ENCODE measurements at regions not wholly inside any gene's neighbourhood (a gene's known extent, or its start where the extent isn't known, plus 50 kb on each side); places are given as distances from the start of the nearest gene placed in this dataset.

DNA sequence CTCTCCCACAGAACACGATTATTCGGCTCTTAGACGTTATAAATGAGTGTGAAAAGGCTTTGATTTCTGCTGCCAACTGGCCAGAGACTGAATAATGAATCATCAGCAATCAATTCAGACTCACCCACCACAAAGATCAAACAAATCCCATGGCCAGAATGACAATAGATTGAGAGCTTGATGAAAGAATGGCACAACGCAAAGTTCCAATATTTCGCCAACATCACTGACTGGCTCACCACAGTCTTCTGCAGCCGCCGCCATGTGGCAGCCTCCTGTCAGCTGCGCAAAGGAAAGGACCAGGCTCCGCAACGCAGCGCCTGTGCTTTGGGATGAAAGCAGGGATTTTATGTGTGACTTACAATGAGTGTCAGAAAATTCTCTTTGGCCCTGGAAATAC lies 104.4 kb upstream of the SOX11 start:
- TF ChIP-seq, protein P1, sequence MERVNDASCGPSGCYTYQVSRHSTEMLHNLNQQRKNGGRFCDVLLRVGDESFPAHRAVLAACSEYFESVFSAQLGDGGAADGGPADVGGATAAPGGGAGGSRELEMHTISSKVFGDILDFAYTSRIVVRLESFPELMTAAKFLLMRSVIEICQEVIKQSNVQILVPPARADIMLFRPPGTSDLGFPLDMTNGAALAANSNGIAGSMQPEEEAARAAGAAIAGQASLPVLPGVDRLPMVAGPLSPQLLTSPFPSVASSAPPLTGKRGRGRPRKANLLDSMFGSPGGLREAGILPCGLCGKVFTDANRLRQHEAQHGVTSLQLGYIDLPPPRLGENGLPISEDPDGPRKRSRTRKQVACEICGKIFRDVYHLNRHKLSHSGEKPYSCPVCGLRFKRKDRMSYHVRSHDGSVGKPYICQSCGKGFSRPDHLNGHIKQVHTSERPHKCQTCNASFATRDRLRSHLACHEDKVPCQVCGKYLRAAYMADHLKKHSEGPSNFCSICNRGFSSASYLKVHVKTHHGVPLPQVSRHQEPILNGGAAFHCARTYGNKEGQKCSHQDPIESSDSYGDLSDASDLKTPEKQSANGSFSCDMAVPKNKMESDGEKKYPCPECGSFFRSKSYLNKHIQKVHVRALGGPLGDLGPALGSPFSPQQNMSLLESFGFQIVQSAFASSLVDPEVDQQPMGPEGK (tag by site-specific recombination; IDR thresholded peaks at IDR 0.05): no peak
- TF ChIP-seq KLF10 (tag by site-specific recombination; IDR thresholded peaks at IDR 0.05) (no peak), SALL2 (tag by site-specific recombination; IDR thresholded peaks at IDR 0.05; ENCODE audit: borderline replicate concordance) (no peak), ZNF621 (tag by site-specific recombination; IDR thresholded peaks at IDR 0.05) (no peak), MEIS1 (CRISPR knock-in tag; IDR thresholded peaks at IDR 0.05; ENCODE audit: borderline replicate concordance) (no peak), ZNF274 (IDR thresholded peaks at IDR 0.05; ENCODE audit: low read length) (no peak), ZNF274 (tag by site-specific recombination; IDR thresholded peaks at IDR 0.05; ENCODE audit: borderline replicate concordance) (no peak), ZNF311 (tag by site-specific recombination; IDR thresholded peaks at IDR 0.05; ENCODE audit: borderline replicate concordance) (no peak), ZSCAN23 (tag by site-specific recombination; IDR thresholded peaks at IDR 0.05) (no peak), ZNF16 (tag by site-specific recombination; IDR thresholded peaks at IDR 0.05; ENCODE audit: low read depth) (no peak), KLF16 (tag by site-specific recombination; IDR thresholded peaks at IDR 0.05) (no peak)
- TF ChIP-seq, protein P2, sequence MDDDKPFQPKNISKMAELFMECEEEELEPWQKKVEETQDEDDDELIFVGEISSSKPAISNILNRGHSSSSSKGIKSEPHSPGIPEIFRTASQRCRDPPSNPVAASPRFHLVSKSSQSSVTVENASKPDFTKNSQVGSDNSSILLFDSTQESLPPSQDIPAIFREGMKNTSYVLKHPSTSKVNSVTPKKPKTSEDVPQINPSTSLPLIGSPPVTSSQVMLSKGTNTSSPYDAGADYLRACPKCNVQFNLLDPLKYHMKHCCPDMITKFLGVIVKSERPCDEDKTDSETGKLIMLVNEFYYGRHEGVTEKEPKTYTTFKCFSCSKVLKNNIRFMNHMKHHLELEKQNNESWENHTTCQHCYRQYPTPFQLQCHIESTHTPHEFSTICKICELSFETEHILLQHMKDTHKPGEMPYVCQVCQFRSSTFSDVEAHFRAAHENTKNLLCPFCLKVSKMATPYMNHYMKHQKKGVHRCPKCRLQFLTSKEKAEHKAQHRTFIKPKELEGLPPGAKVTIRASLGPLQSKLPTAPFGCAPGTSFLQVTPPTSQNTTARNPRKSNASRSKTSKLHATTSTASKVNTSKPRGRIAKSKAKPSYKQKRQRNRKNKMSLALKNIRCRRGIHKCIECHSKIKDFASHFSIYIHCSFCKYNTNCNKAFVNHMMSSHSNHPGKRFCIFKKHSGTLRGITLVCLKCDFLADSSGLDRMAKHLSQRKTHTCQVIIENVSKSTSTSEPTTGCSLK (tag by site-specific recombination; IDR thresholded peaks at IDR 0.05): no peak
- TF ChIP-seq, protein P3, sequence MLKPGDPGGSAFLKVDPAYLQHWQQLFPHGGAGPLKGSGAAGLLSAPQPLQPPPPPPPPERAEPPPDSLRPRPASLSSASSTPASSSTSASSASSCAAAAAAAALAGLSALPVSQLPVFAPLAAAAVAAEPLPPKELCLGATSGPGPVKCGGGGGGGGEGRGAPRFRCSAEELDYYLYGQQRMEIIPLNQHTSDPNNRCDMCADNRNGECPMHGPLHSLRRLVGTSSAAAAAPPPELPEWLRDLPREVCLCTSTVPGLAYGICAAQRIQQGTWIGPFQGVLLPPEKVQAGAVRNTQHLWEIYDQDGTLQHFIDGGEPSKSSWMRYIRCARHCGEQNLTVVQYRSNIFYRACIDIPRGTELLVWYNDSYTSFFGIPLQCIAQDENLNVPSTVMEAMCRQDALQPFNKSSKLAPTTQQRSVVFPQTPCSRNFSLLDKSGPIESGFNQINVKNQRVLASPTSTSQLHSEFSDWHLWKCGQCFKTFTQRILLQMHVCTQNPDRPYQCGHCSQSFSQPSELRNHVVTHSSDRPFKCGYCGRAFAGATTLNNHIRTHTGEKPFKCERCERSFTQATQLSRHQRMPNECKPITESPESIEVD (tag by site-specific recombination; IDR thresholded peaks at IDR 0.05): no peak
- TF ChIP-seq, protein P4, sequence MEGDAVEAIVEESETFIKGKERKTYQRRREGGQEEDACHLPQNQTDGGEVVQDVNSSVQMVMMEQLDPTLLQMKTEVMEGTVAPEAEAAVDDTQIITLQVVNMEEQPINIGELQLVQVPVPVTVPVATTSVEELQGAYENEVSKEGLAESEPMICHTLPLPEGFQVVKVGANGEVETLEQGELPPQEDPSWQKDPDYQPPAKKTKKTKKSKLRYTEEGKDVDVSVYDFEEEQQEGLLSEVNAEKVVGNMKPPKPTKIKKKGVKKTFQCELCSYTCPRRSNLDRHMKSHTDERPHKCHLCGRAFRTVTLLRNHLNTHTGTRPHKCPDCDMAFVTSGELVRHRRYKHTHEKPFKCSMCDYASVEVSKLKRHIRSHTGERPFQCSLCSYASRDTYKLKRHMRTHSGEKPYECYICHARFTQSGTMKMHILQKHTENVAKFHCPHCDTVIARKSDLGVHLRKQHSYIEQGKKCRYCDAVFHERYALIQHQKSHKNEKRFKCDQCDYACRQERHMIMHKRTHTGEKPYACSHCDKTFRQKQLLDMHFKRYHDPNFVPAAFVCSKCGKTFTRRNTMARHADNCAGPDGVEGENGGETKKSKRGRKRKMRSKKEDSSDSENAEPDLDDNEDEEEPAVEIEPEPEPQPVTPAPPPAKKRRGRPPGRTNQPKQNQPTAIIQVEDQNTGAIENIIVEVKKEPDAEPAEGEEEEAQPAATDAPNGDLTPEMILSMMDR (tag by site-specific recombination; IDR thresholded peaks at IDR 0.05): no peak
- Histone ChIP-seq H3K4me1 (ENCODE audit: control insufficient read depth, insufficient read depth, low read length) (no peaks in the 10 kb centered on the region), H3K9me3 (ENCODE audit: control insufficient read depth, insufficient read depth, low read depth, low read length) (no peaks in the 10 kb centered on the region), H3K27ac (ENCODE audit: extremely low read depth, low read depth, low read length) (no peak overlapping the region), H3K36me3 (ENCODE audit: control insufficient read depth in 2 of 2, insufficient read depth in 1 of 2, low read length in 2 of 2) (no peaks in the 10 kb centered on the region), H3K4me3 (ENCODE audit: low read depth, low read length) (no peak overlapping the region)
- POLR2A ChIA-PET: no interaction called here
- CTCF ChIA-PET: no interaction called here

DNA sequence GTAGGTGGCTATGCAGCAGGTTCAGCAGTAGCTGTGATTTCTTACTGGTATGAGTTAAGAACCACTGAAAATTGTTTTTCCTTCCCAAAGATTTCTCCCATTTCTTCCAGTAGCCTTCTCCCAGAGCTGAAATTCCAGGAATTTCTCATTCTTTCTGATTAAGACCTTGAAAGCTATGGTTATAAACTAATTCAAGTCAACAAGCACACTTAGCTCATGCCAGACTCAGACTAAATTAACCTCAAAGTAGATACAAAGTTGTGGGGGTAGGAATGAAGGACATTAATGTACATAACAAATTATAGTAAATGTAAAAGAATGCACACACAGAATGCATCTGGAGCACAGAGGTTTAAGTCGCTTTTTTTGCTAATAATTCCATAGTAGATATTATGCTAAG lies 103.6 kb upstream of the SOX11 start:
- Histone ChIP-seq H3K4me1 (ENCODE audit: control insufficient read depth, insufficient read depth, low read length) (no peaks in the 10 kb centered on the region), H3K9me3 (ENCODE audit: control insufficient read depth, insufficient read depth, low read depth, low read length) (no peaks in the 10 kb centered on the region), H3K36me3 (ENCODE audit: control insufficient read depth in 2 of 2, insufficient read depth in 1 of 2, low read length in 2 of 2) (no peaks in the 10 kb centered on the region), H3K27ac (ENCODE audit: extremely low read depth, low read depth, low read length) (no peak overlapping the region), H3K4me3 (ENCODE audit: low read depth, low read length) (no peak overlapping the region)
- ChIA-PET POLR2A (no interaction called here), CTCF (no interaction called here)
- TF ChIP-seq ZNF544 (tag by site-specific recombination; IDR thresholded peaks at IDR 0.05) (no peak), KLF10 (tag by site-specific recombination; IDR thresholded peaks at IDR 0.05) (no peak), SCRT1 (tag by site-specific recombination; IDR thresholded peaks at IDR 0.05; ENCODE audit: borderline replicate concordance) (no peak), ZNF138 (tag by site-specific recombination; IDR thresholded peaks at IDR 0.05; ENCODE audit: borderline replicate concordance) (no peak), ZNF549 (tag by site-specific recombination; IDR thresholded peaks at IDR 0.05) (no peak), KLF7 (tag by site-specific recombination; IDR thresholded peaks at IDR 0.05; ENCODE audit: borderline replicate concordance) (no peak), ZNF843 (tag by site-specific recombination; IDR thresholded peaks at IDR 0.05) (no peak), SETDB1 (IDR thresholded peaks at IDR 0.05; ENCODE audit: insufficient read length, low read length) (no peak), ZNF416 (tag by site-specific recombination; IDR thresholded peaks at IDR 0.05) (no peak), ZNF169 (tag by site-specific recombination; IDR thresholded peaks at IDR 0.05) (no peak), ZNF785 (tag by site-specific recombination; IDR thresholded peaks at IDR 0.05) (no peak), OVOL3 (tag by site-specific recombination; IDR thresholded peaks at IDR 0.05) (no peak)
- TF ChIP-seq, protein P5, sequence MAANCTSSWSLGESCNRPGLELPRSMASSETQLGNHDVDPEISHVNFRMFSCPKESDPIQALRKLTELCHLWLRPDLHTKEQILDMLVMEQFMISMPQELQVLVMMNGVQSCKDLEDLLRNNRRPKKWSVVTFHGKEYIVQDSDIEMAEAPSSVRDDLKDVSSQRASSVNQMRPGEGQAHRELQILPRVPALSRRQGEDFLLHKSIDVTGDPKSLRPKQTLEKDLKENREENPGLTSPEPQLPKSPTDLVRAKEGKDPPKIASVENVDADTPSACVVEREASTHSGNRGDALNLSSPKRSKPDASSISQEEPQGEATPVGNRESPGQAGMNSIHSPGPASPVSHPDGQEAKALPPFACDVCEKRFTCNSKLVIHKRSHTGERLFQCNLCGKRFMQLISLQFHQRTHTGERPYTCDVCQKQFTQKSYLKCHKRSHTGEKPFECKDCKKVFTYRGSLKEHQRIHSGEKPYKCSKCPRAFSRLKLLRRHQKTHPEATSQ (tag by site-specific recombination; IDR thresholded peaks at IDR 0.05): no peak
- TF ChIP-seq, protein P6, sequence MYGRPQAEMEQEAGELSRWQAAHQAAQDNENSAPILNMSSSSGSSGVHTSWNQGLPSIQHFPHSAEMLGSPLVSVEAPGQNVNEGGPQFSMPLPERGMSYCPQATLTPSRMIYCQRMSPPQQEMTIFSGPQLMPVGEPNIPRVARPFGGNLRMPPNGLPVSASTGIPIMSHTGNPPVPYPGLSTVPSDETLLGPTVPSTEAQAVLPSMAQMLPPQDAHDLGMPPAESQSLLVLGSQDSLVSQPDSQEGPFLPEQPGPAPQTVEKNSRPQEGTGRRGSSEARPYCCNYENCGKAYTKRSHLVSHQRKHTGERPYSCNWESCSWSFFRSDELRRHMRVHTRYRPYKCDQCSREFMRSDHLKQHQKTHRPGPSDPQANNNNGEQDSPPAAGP (tag by site-specific recombination; IDR thresholded peaks at IDR 0.05): no peak
